HFF-Myc (cell line): ENCODE measurements at regions not wholly inside any gene's neighbourhood (a gene's known extent, or its start where the extent isn't known, plus 50 kb on each side); places are given as distances from the start of the nearest gene placed in this dataset.

ENCODE experiments used
- DNase-seq: peaks from one replicate; pipeline ENCODE4 v3.0.0-alpha.2; 2011; ENCODE audit warnings: low read depth; ENCODE audit errors: extremely low read depth
- H3K4me3 ChIP-seq: replicated peaks from 2 replicates; pipeline ENCODE4 v1.5.1; 2011; ENCODE audit warnings: low read depth, mild to moderate bottlenecking, control low read depth, low read length
- CTCF ChIP-seq: IDR thresholded peaks from 2 replicates; pipeline ENCODE4 v1.5.1; 2012; ENCODE audit warnings: mild to moderate bottlenecking, low read depth, low read length, control low read depth; ENCODE audit errors: missing control alignments

DNA sequence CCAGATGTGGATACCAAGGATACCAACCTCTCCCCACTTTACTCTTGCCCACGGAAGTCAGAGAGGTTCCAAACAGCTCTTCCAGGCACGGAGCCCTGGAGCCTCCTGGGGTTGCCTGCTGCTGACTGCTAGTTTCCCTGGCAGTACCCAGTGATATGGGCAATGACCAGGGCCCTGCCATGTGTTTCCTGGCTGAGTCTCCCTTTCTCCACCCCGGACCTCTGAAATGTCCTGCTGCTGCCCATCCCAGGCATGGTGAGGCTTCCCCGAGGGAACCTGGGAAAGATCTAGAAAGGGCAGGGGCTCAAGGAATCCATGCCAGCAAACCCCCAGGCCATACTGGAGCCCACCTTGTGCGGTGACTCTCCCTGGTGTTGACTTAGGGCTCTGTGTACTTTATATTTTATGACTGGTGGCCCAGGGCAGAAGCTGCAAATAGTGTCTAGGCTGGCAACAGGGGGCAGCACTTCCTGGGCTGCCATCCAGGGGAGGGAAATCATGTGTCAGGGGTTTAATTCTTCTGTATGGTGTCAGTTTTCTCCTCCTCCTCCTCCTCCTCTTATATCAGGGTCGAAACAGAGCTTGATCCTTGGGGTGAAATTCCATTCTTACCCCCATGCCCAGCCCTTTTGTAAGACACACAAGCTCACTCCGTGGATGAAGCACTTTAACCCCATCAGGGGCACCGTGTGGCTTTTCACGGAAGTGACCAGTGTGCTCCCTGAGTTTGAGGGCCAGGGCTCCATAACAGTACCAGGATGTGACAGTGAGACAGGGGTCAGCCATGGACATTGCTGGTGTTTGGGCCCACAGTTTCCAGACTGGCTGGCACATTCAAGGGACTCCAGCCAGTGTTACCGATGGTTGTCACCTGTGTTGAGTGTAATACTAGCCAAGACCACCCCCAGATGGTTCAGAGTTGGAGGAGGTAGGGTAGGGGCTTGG, 62.4 kb upstream of the GDF10 start:
- no peak overlapping the region for H3K4me3 ChIP-seq
- DNase-seq = no peak
- peak; percentile 20 for TF ChIP-seq CTCF

DNA sequence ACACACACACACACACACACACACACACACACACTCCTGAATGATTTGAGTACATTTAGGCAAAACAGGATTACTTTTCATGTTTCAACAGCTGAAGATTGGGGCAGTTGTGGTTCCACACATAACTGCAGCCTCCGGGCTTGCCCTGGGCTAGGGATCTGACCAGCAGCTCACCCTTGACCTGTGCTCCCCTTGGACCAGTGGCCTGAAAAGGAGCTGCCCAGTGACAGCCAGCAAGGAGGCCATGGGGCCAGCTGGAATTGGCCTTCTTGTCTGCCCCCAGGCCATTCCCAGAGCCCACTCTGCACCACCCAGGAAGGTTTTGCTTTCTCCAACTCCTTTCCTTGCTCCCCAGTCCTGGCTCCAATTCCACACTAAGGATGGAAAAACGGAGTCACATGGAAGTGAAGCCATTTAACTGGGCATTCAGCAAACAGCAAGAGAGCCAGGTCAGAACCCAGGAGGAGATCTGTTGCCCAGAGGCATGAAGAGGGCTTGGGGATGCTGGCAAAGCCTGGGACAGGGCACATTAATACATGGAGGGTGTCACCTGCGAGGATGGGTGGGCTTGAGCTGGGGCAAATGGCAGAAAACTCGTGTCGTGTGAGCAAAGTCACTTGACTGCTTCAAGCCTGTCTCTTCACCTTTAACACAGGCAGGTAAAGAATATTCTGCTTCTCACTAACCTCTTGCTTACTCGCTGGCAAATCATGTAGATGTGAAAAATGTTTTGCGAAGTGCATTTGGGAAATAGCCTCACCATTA, 61.5 kb upstream of the GDF10 start:
- no peak for DNase-seq
- H3K4me3 ChIP-seq = no peak overlapping the region
- no peak for TF ChIP-seq CTCF

- no peak for DNase-seq
- TF ChIP-seq CTCF = no peak
These were observed 60.8 kb upstream of the GDF10 start for GRCh38 chr10:47239211-47239610.

DNA sequence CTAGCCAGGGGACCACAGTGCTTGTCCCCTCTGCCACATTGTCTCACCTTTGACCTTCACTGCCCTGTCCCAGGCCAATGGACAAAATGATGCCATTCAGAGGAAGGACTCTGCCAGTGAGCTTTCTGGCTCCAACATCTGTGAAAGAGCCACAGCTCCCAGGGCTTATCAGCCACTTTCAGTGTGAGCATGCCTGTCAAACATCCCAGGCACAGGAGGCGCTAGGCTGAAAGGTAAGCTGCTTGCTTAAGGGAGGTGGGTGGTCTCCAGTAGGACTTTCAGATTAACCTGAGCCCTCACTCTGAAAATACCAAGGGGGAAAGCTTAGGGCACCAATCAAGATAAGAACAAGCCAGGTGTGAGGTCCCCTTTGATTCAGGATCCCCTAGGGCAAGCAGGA, 59.8 kb upstream of the GDF10 start:
- no peak overlapping the region for H3K4me3 ChIP-seq
- no peak for DNase-seq
- no peak for TF ChIP-seq CTCF

More at GRCh38 chr10:47239211-47239610, 60.8 kb upstream of the GDF10 start:
- H3K4me3 ChIP-seq = no peak overlapping the region

GRCh38 chr10:47241256-47241655, 58.7 kb upstream of the GDF10 start:
- TF ChIP-seq CTCF = no peak
- no peak for DNase-seq

DNA sequence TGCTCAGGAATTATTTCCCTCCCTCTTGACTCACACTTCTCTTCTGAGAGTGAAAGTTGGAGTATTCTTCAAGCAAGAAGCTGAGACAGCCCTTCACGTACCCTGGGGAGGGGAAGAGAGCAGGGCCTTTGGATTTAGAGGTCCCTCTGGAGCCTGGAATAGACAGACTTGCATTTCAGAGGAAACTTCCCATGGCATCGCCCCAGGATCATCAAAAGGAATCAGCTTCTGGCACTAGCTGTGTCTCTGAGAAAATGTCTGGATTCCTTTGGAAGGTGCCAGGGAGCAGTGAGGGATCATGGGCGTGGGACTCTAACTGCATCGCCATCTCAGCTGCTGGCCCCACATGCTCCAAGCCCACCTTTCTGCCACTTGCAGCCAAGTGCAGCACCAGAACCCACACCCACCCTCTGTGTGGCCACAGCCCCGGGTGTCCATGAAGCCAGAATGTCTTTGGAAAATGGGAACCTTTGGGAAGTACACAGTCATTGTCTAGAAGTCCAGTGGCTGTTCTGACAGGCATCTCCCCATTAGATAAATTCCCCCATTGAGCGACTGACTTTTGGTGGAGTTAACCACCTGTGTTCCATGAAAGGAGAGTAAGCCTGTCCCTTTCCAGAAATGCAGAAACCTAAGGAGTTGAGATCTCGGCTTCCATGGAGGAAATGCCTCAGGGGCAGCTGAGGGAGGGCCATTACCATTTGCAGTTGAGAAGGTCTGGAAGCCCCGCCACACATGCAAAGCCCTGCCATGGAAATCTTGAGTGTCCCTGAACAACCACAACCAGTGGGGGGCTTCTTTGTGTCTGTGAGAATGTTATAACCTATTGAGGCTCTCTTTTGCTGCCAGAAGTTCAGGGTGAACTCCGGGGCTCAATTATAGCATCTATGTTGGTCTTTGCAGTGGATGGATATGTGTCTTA, 57.8 kb upstream of the GDF10 start:
- no peak overlapping the region for H3K4me3 ChIP-seq
- TF ChIP-seq CTCF = no peak
- no peak for DNase-seq

More at GRCh38 chr10:47241256-47241655, 58.7 kb upstream of the GDF10 start:
- H3K4me3 ChIP-seq = no peak overlapping the region
